HEK293 (cell line): ENCODE measurements at regions not wholly inside any gene's neighbourhood (a gene's known extent, or its start where the extent isn't known, plus 50 kb on each side); places are given as distances from the start of the nearest gene placed in this dataset.
A peak's percentile ranks its signal among the peaks of the same experiment; 100 is the strongest.

Experiments used
- CTCF ChIP-seq: fragments of 450-650 bp; formaldehyde crosslinking; IDR thresholded peaks from 2 replicates; pipeline ENCODE4 v1.5.1; 2016; ENCODE audit warnings: missing biosample characterization, missing genetic modification characterization
- GLIS1 ChIP-seq: fragments of 450-650 bp; formaldehyde crosslinking; IDR thresholded peaks from 2 replicates; pipeline ENCODE4 v1.5.1; 2016; ENCODE audit warnings: missing biosample characterization, missing genetic modification characterization
- KLF1 ChIP-seq: fragments of 450-650 bp; formaldehyde crosslinking; IDR thresholded peaks from 2 replicates; pipeline ENCODE4 v1.5.1; 2016; ENCODE audit warnings: missing biosample characterization, missing genetic modification characterization
- KLF9 ChIP-seq: fragments of 450-650 bp; formaldehyde crosslinking; IDR thresholded peaks from 2 replicates; pipeline ENCODE4 v1.5.1; 2016; ENCODE audit warnings: missing biosample characterization, missing genetic modification characterization, low read depth
- SCRT2 ChIP-seq: fragments of 450-650 bp; formaldehyde crosslinking; IDR thresholded peaks from 2 replicates; pipeline ENCODE4 v1.5.1; 2016; ENCODE audit warnings: missing biosample characterization, missing genetic modification characterization
- ZBTB11 ChIP-seq: fragments of 450-650 bp; formaldehyde crosslinking; conservative IDR thresholded peaks from 2 replicates; pipeline ENCODE4 v1.5.1; 2016; ENCODE audit warnings: low read depth, missing biosample characterization, missing genetic modification characterization
- ZBTB17 ChIP-seq: fragments of 450-650 bp; formaldehyde crosslinking; IDR thresholded peaks from 2 replicates; pipeline ENCODE4 v1.5.1; 2016; ENCODE audit warnings: missing biosample characterization, missing genetic modification characterization
- ZBTB20 ChIP-seq: fragments of 450-650 bp; formaldehyde crosslinking; IDR thresholded peaks from 2 replicates; pipeline ENCODE4 v1.5.1; 2016; ENCODE audit warnings: missing biosample characterization, missing genetic modification characterization
- ZBTB26 ChIP-seq: fragments of 450-650 bp; formaldehyde crosslinking; optimal IDR thresholded peaks from 2 replicates; pipeline ENCODE3; 2016; ENCODE audit warnings: missing biosample characterization, mild to moderate bottlenecking, missing genetic modification characterization
- ZBTB8A ChIP-seq: fragments of 450-650 bp; formaldehyde crosslinking; IDR thresholded peaks from 2 replicates; pipeline ENCODE4 v1.5.1; 2016; ENCODE audit warnings: missing biosample characterization, missing genetic modification characterization
- ZFHX2 ChIP-seq: fragments of 450-650 bp; formaldehyde crosslinking; conservative IDR thresholded peaks from 2 replicates; pipeline ENCODE4 v1.5.1; 2016; ENCODE audit warnings: missing biosample characterization, missing genetic modification characterization
- ZNF16 ChIP-seq: fragments of 450-650 bp; formaldehyde crosslinking; IDR thresholded peaks from 2 replicates; pipeline ENCODE4 v1.5.1; 2016; ENCODE audit warnings: low read depth, missing biosample characterization, missing genetic modification characterization
- ZNF292 ChIP-seq: fragments of 450-650 bp; formaldehyde crosslinking; IDR thresholded peaks from 2 replicates; pipeline ENCODE4 v1.5.1; 2016; ENCODE audit warnings: low read depth, missing biosample characterization, missing genetic modification characterization, borderline replicate concordance
- ZNF335 ChIP-seq: fragments of 450-650 bp; formaldehyde crosslinking; conservative IDR thresholded peaks from 2 replicates; pipeline ENCODE4 v1.5.1; 2016; ENCODE audit warnings: missing biosample characterization, missing genetic modification characterization
- ZNF354C ChIP-seq: fragments of 450-650 bp; formaldehyde crosslinking; IDR thresholded peaks from 2 replicates; pipeline ENCODE4 v1.5.1; 2016; ENCODE audit warnings: missing biosample characterization, missing genetic modification characterization, low read depth, borderline replicate concordance
- ZNF366 ChIP-seq: fragments of 450-650 bp; formaldehyde crosslinking; conservative IDR thresholded peaks from 2 replicates; pipeline ENCODE4 v1.5.1; 2016; ENCODE audit warnings: missing biosample characterization, missing genetic modification characterization
- ZNF398 ChIP-seq: fragments of 450-650 bp; formaldehyde crosslinking; IDR thresholded peaks from 2 replicates; pipeline ENCODE4 v1.5.1; 2017; ENCODE audit warnings: missing biosample characterization, missing genetic modification characterization
- ZNF423 ChIP-seq: fragments of 450-650 bp; formaldehyde crosslinking; IDR thresholded peaks from 2 replicates; pipeline ENCODE4 v1.5.1; 2016; ENCODE audit warnings: missing biosample characterization, missing genetic modification characterization
- ZNF449 ChIP-seq: fragments of 450-650 bp; formaldehyde crosslinking; IDR thresholded peaks from 2 replicates; pipeline ENCODE4 v1.5.1; 2017; ENCODE audit warnings: missing biosample characterization, mild to moderate bottlenecking, missing genetic modification characterization, moderate library complexity
- ZNF488 ChIP-seq: fragments of 450-650 bp; formaldehyde crosslinking; IDR thresholded peaks from 2 replicates; pipeline ENCODE4 v1.5.1; 2016; ENCODE audit warnings: missing biosample characterization, missing genetic modification characterization
- ZNF677 ChIP-seq: fragments of 450-650 bp; IDR thresholded peaks from 2 replicates; pipeline ENCODE4 v1.5.0; 2018; ENCODE audit warnings: missing biosample characterization, mild to moderate bottlenecking, missing genetic modification characterization, moderate library complexity
- ZNF692 ChIP-seq: fragments of 450-650 bp; formaldehyde crosslinking; IDR thresholded peaks from 2 replicates; pipeline ENCODE4 v1.5.1; 2016; ENCODE audit warnings: missing biosample characterization, missing genetic modification characterization
- ZNF701 ChIP-seq: fragments of 450-650 bp; formaldehyde crosslinking; IDR thresholded peaks from 2 replicates; pipeline ENCODE4 v1.5.1; 2016; ENCODE audit warnings: missing biosample characterization, missing genetic modification characterization
- ZNF747 ChIP-seq: fragments of 450-650 bp; formaldehyde crosslinking; IDR thresholded peaks from 2 replicates; pipeline ENCODE4 v1.5.1; 2016; ENCODE audit warnings: missing biosample characterization, missing genetic modification characterization
- ZNF768 ChIP-seq: fragments of 450-650 bp; formaldehyde crosslinking; IDR thresholded peaks from 2 replicates; pipeline ENCODE4 v1.5.1; 2018; ENCODE audit warnings: missing biosample characterization, mild to moderate bottlenecking, missing genetic modification characterization
- ZNF843 ChIP-seq: fragments of 450-650 bp; formaldehyde crosslinking; IDR thresholded peaks from 2 replicates; pipeline ENCODE4 v1.5.1; 2016; ENCODE audit warnings: missing biosample characterization, missing genetic modification characterization

GRCh38 chr22:46079861-46080821, 70.2 kb upstream of the PPARA start (continued):
- TF ChIP-seq ZBTB11 (tag by site-specific recombination) (0 out of 2 replicates have a peak, but pooled peaks have one; percentile 36), ZNF423 (tag by site-specific recombination) (peak; percentile 65), KLF1 (tag by site-specific recombination) (peak; percentile 88), CTCF (tag by site-specific recombination) (peak; percentile 34; the same call in 1 of the 2 replicates), KLF9 (tag by site-specific recombination) (peak; percentile 82), GLIS1 (peak; percentile 81), ZNF843 (no peak), ZNF449 (tag by site-specific recombination) (peak; percentile 82), ZNF354C (tag by site-specific recombination) (no peak), ZFHX2 (peak; percentile 67), ZNF768 (tag by site-specific recombination) (no peak), ZNF692 (peak; percentile 97), ZBTB26 (tag by site-specific recombination) (peak; percentile 47), ZNF701 (tag by site-specific recombination) (no peak), ZNF677 (no peak), ZNF366 (peak; percentile 47), ZBTB20 (tag by site-specific recombination) (peak; percentile 94), ZNF335 (tag by site-specific recombination) (peak; percentile 73), ZNF747 (tag by site-specific recombination) (no peak), ZNF488 (tag by site-specific recombination) (no peak), ZBTB17 (tag by site-specific recombination) (peak; percentile 47; the same call in 1 of the 2 replicates), ZBTB8A (tag by site-specific recombination) (peak; percentile 89), ZNF16 (no peak), ZNF292 (tag by site-specific recombination) (no peak), ZNF398 (tag by site-specific recombination) (peak; percentile 74), SCRT2 (peak; percentile 70)
